Stimulated activated naive B cell treated with anti-CD40 and anti-IgM and Interleukin-4, amounts not matched to agents 10 μg/mL and 1 μg/mL and 100 μg/mL, for 72 hours (primary cell): ENCODE measurements at regions not wholly inside any gene's neighbourhood (a gene's known extent, or its start where the extent isn't known, plus 50 kb on each side); places are given as distances from the start of the nearest gene placed in this dataset.

Source experiments
- ATAC-seq, 2 donors: fragments of 150-1000 bp; cut with Tn5 transposase; replicated peaks; 2 replicates each; pipeline ENCODE4 v1.10.0; 2021; ENCODE audit warnings: moderate library complexity in 1 of 2
- DNase-seq: peaks from one replicate; pipeline ENCODE4 v3.0.0; 2021
- H3K27ac Mint-ChIP-seq: one replicate; pipeline ENCODE4 v1.8.0; 2022; ENCODE audit warnings: mild to moderate bottlenecking, mixed read lengths
- H3K27me3 Mint-ChIP-seq, 2 donors: one replicate each; pipeline ENCODE4 v1.8.0; 2022; ENCODE audit warnings: mixed read lengths in 2 of 2
- H3K36me3 Mint-ChIP-seq, 2 donors: one replicate each; pipeline ENCODE4 v1.8.0; 2022; ENCODE audit warnings: mixed read lengths in 2 of 2, mild to moderate bottlenecking in 1 of 2
- H3K4me1 Mint-ChIP-seq, 2 donors: one replicate each; pipeline ENCODE4 v1.8.0; 2022; ENCODE audit warnings: mixed read lengths in 2 of 2, mild to moderate bottlenecking in 1 of 2
- H3K4me3 Mint-ChIP-seq, 2 donors: one replicate each; pipeline ENCODE4 v1.8.0; 2022; ENCODE audit warnings: mild to moderate bottlenecking in 2 of 2, mixed read lengths in 2 of 2, moderate library complexity in 1 of 2
- H3K9me3 Mint-ChIP-seq, 2 donors: one replicate each; pipeline ENCODE4 v1.8.0; 2022; ENCODE audit warnings: mixed read lengths in 2 of 2, mild to moderate bottlenecking in 1 of 2

GRCh38 chr10:1807924-1808323, 70.6 kb upstream of the ADARB2 start:
- Mint-ChIP-seq H3K4me3 (no peak overlapping the region), H3K27ac (no peak overlapping the region), H3K36me3 (no peaks in the 10 kb centered on the region), H3K9me3 (no peaks in the 10 kb centered on the region), H3K27me3 (peaks cover 22% of the 10 kb centered on the region in 2 donors), H3K4me1 (no peaks in the 10 kb centered on the region)
- ATAC-seq = no peak
- DNase-seq = no peak

GRCh38 chr10:1807196-1807595, 69.9 kb upstream of the ADARB2 start:
- ATAC-seq (no peak), DNase-seq (no peak)
- Mint-ChIP-seq H3K4me1 (no peaks in the 10 kb centered on the region), H3K9me3 (no peaks in the 10 kb centered on the region), H3K4me3 (no peak overlapping the region), H3K27me3 (peaks cover 22 to 26% of the 10 kb centered on the region in 2 donors), H3K36me3 (no peaks in the 10 kb centered on the region), H3K27ac (no peak overlapping the region)

DNA sequence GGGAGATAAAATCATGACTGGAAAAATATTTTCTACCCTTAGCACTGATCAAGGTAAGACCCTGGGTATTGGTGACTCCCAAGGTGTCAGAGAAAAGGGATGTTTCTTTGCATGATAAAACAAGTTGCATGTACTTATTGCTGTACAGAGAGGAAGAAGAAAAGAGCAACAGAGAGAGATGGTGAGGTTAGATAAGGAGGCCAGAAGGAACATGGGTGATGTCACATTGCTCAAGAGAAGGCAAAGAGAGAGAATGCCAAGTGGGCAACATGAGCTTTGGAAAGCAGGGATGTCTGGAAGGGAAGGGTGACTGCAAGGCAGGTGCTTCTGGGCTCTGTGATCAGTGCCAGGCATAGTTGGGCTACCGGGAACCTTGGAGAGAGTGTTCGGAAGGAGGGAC, 65.1 kb upstream of the ADARB2 start:
- no peaks in the 10 kb centered on the region for H3K9me3 Mint-ChIP-seq
- H3K36me3 Mint-ChIP-seq = no peaks in the 10 kb centered on the region
- H3K4me1 Mint-ChIP-seq = no peaks in the 10 kb centered on the region
- DNase-seq (no peak), ATAC-seq (no peak)
- H3K27me3 Mint-ChIP-seq = peaks cover 24 to 26% of the 10 kb centered on the region in 2 donors
- no peak overlapping the region for H3K4me3 Mint-ChIP-seq
- H3K27ac Mint-ChIP-seq = no peak overlapping the region

GRCh38 chr10:1788401-1788800, 51.1 kb upstream of the ADARB2 start:
- no peak overlapping the region for H3K4me3 Mint-ChIP-seq
- H3K9me3 Mint-ChIP-seq = peaks cover 0 to 2% of the 10 kb centered on the region in 2 donors
- H3K27ac Mint-ChIP-seq = no peak overlapping the region
- DNase-seq (no peak), ATAC-seq (no peak)
- no peaks in the 10 kb centered on the region for H3K36me3 Mint-ChIP-seq
- no peaks in the 10 kb centered on the region for H3K4me1 Mint-ChIP-seq
- H3K27me3 Mint-ChIP-seq = peaks cover 22 to 38% of the 10 kb centered on the region in 2 donors
